Bronchial epithelial cell (primary cell): ENCODE measurements at regions not wholly inside any gene's neighbourhood (a gene's known extent, or its start where the extent isn't known, plus 50 kb on each side); places are given as distances from the start of the nearest gene placed in this dataset.

Experiments used
- DNase-seq: peaks from one replicate; pipeline ENCODE4 v3.0.0-alpha.2; 2010; ENCODE audit warnings: low read depth
- FAIRE-seq: peaks from 2 replicates; lab custom pipeline; 2011; peaks lifted over from hg19 to GRCh38; lab: Jason Lieb, UNC
- H3K27me3 ChIP-seq: 2 replicates; pipeline ENCODE4 v1.5.1; 2011; ENCODE audit warnings: low read length; ENCODE audit not compliant: control insufficient read depth, insufficient read depth
- H3K36me3 ChIP-seq: 2 replicates; pipeline ENCODE4 v1.5.1; 2011; ENCODE audit warnings: low read length; ENCODE audit not compliant: control insufficient read depth, insufficient read depth
- H3K4me3 ChIP-seq: 2 replicates; pipeline ENCODE4 v1.5.1; 2011; ENCODE audit warnings: mild to moderate bottlenecking, low read depth, low read length, control low read depth
- CTCF ChIP-seq: IDR thresholded peaks from 2 replicates; pipeline ENCODE4 v1.5.1; 2011; ENCODE audit warnings: mild to moderate bottlenecking, moderate library complexity, low read length, control low read depth, inconsistent platforms; ENCODE audit not compliant: insufficient read depth, severe bottlenecking

- DNase-seq = peak; percentile 47
- Histone ChIP-seq H3K4me3 (no peak overlapping the region), H3K27me3 (no peaks in the 10 kb centered on the region), H3K36me3 (no peaks in the 10 kb centered on the region)
- FAIRE-seq = no peak
- TF ChIP-seq CTCF = no peak
These were observed 374.9 kb upstream of the TECRL start for GRCh38 chr4:64784125-64784524.

- FAIRE-seq = no peak
- Histone ChIP-seq H3K36me3 (no peaks in the 10 kb centered on the region), H3K27me3 (no peaks in the 10 kb centered on the region), H3K4me3 (no peak overlapping the region)
- TF ChIP-seq CTCF = peak; percentile 50
- peak; percentile 42 for DNase-seq
These were observed 372.6 kb upstream of the TECRL start for GRCh38 chr4:64781737-64782326.

GRCh38 chr4:64780664-64781063 lies 371.4 kb upstream of the TECRL start:
- Histone ChIP-seq H3K4me3 (no peak overlapping the region), H3K27me3 (no peaks in the 10 kb centered on the region), H3K36me3 (no peaks in the 10 kb centered on the region)
- no peak for FAIRE-seq
- TF ChIP-seq CTCF = no peak
- no peak for DNase-seq

- DNase-seq = no peak
These were observed 368.0 kb upstream of the TECRL start for GRCh38 chr4:64777286-64777685.

GRCh38 chr4:64776820-64777219 lies 367.6 kb upstream of the TECRL start:
- H3K36me3 ChIP-seq = no peaks in the 10 kb centered on the region
- TF ChIP-seq CTCF = no peak
- H3K4me3 ChIP-seq = no peak overlapping the region
- DNase-seq = no peak
- FAIRE-seq = no peak
- no peaks in the 10 kb centered on the region for H3K27me3 ChIP-seq

More at GRCh38 chr4:64777286-64777685, 368.0 kb upstream of the TECRL start:
- TF ChIP-seq CTCF = no peak
- Histone ChIP-seq H3K36me3 (no peaks in the 10 kb centered on the region), H3K27me3 (no peaks in the 10 kb centered on the region), H3K4me3 (no peak overlapping the region)
- FAIRE-seq = no peak

GRCh38 chr4:64774626-64775025 lies 365.4 kb upstream of the TECRL start:
- Histone ChIP-seq H3K36me3 (no peaks in the 10 kb centered on the region), H3K27me3 (no peaks in the 10 kb centered on the region), H3K4me3 (no peak overlapping the region)
- no peak for TF ChIP-seq CTCF
- no peak for FAIRE-seq
- no peak for DNase-seq
